OCI-LY1 (cell line): ENCODE measurements at regions not wholly inside any gene's neighbourhood (a gene's known extent, or its start where the extent isn't known, plus 50 kb on each side); places are given as distances from the start of the nearest gene placed in this dataset.

Source experiments
- H2AFZ ChIP-seq: fragments of 200-600 bp; sonication (generic), shearing (Covaris generic); 2 replicates; pipeline ENCODE4 v1.6.0; 2014; ENCODE audit warnings: antibody characterized with exemption, mild to moderate bottlenecking, low read length
- H3F3A ChIP-seq: fragments of 200-600 bp; sonication (generic), shearing (Covaris generic); 2 replicates; pipeline ENCODE4 v1.6.0; 2014; ENCODE audit warnings: mild to moderate bottlenecking, antibody characterized with exemption, low read length, moderate library complexity; ENCODE audit not compliant: insufficient read depth
- H3K27ac ChIP-seq: fragments of 200-600 bp; sonication (generic); 2 replicates; pipeline ENCODE4 v1.5.1; 2014; ENCODE audit warnings: low read length, mixed run types, mild to moderate bottlenecking, low read depth; ENCODE audit not compliant: poor library complexity, severe bottlenecking
- H3K27me3 ChIP-seq: fragments of 200-600 bp; sonication (generic); 2 replicates; pipeline ENCODE4 v1.6.0; 2014; ENCODE audit warnings: antibody characterized with exemption, mild to moderate bottlenecking, low read length, moderate library complexity; ENCODE audit not compliant: insufficient read depth
- H3K36me3 ChIP-seq: fragments of 200-600 bp; sonication (generic); 2 replicates; pipeline ENCODE4 v1.6.1; 2014; ENCODE audit warnings: mild to moderate bottlenecking, antibody characterized with exemption, low read length, moderate library complexity, mixed read lengths; ENCODE audit not compliant: insufficient read depth
- H3K4me1 ChIP-seq: fragments of 200-600 bp; sonication (generic); 2 replicates; pipeline ENCODE4 v1.5.1; 2014; ENCODE audit warnings: mild to moderate bottlenecking, low read length, moderate library complexity; ENCODE audit not compliant: insufficient read depth, severe bottlenecking
- H3K4me2 ChIP-seq: fragments of 200-600 bp; sonication (generic), shearing (Covaris generic); 2 replicates; pipeline ENCODE4 v1.6.1; 2014; ENCODE audit warnings: low read length
- H3K4me3 ChIP-seq: fragments of 200-600 bp; sonication (generic); 2 replicates; pipeline ENCODE4 v1.5.1; 2014; ENCODE audit warnings: low read length, low read depth, mild to moderate bottlenecking, mixed read lengths; ENCODE audit not compliant: poor library complexity, severe bottlenecking
- H3K79me2 ChIP-seq: fragments of 200-600 bp; shearing (Covaris generic); 2 replicates; pipeline ENCODE4 v1.6.1; 2016; ENCODE audit warnings: mixed run types, low read length, mixed read lengths; ENCODE audit not compliant: insufficient read depth
- H3K9ac ChIP-seq: fragments of 200-600 bp; sonication (generic), shearing (Covaris generic); 2 replicates; pipeline ENCODE4 v1.6.1; 2014; ENCODE audit warnings: mild to moderate bottlenecking, low read length, mixed read lengths
- H3K9me2 ChIP-seq: fragments of 200-600 bp; sonication (generic), shearing (Covaris generic); 2 replicates; pipeline ENCODE4 v1.6.1; 2014; ENCODE audit warnings: low read depth, mild to moderate bottlenecking, low read length, mixed read lengths
- H3K9me3 ChIP-seq: fragments of 200-600 bp; shearing (Covaris generic); 2 replicates; pipeline ENCODE4 v1.6.1; 2014; ENCODE audit warnings: low read length, mixed read lengths
- H4K20me1 ChIP-seq: fragments of 200-600 bp; sonication (generic), shearing (Covaris generic); 2 replicates; pipeline ENCODE4 v1.6.0; 2016; ENCODE audit warnings: mild to moderate bottlenecking, low read length; ENCODE audit not compliant: insufficient read depth
- CTCF ChIP-seq: fragments of 200-600 bp; sonication (generic), shearing (Covaris generic); IDR thresholded peaks from 2 replicates; pipeline ENCODE4 v1.5.1; 2017; ENCODE audit warnings: mild to moderate bottlenecking, antibody characterized with exemption, low read length, moderate library complexity, mixed read lengths
- EZH2 ChIP-seq: fragments of 200-600 bp; sonication (generic), shearing (Covaris generic); IDR thresholded peaks from 2 replicates; pipeline ENCODE4 v1.8.0; 2017; ENCODE audit warnings: borderline replicate concordance, mixed run types, mild to moderate bottlenecking, antibody characterized with exemption, low read length, moderate library complexity, mixed read lengths

DNA sequence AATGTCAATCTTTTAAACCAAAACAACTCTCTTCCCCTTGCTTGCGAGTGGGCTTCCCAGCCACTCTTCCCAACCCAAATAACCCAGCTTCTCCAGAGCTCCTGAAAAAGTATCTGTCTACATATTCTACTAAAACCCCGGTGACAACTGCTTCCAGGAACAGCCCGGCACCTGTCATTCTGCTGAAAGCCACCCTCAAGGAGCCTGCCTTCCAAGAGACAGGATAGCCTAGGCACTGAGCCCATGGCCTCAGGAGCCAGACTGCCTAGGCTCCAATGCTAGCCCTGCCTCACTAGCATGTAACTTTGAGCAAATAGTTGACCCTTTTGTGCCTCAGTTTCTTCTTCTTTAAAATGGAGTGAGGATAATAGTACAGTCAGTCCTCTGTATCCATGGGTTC is 459.8 kb downstream of the SOX6 start:
- H2AFZ ChIP-seq = no peak overlapping the region
- H4K20me1 ChIP-seq = no peaks in the 10 kb centered on the region
- no peaks in the 10 kb centered on the region for H3F3A ChIP-seq
- H3K27me3 ChIP-seq = no peaks in the 10 kb centered on the region
- H3K9me3 ChIP-seq = no peaks in the 10 kb centered on the region
- no peaks in the 10 kb centered on the region for H3K79me2 ChIP-seq
- H3K4me3 ChIP-seq = no peak overlapping the region
- no peak overlapping the region for H3K27ac ChIP-seq
- H3K36me3 ChIP-seq = no peaks in the 10 kb centered on the region
- no peaks in the 10 kb centered on the region for H3K4me1 ChIP-seq
- no peaks in the 10 kb centered on the region for H3K9me2 ChIP-seq
- no peak for TF ChIP-seq CTCF
- no peak overlapping the region for H3K4me2 ChIP-seq
- no peak overlapping the region for H3K9ac ChIP-seq

DNA sequence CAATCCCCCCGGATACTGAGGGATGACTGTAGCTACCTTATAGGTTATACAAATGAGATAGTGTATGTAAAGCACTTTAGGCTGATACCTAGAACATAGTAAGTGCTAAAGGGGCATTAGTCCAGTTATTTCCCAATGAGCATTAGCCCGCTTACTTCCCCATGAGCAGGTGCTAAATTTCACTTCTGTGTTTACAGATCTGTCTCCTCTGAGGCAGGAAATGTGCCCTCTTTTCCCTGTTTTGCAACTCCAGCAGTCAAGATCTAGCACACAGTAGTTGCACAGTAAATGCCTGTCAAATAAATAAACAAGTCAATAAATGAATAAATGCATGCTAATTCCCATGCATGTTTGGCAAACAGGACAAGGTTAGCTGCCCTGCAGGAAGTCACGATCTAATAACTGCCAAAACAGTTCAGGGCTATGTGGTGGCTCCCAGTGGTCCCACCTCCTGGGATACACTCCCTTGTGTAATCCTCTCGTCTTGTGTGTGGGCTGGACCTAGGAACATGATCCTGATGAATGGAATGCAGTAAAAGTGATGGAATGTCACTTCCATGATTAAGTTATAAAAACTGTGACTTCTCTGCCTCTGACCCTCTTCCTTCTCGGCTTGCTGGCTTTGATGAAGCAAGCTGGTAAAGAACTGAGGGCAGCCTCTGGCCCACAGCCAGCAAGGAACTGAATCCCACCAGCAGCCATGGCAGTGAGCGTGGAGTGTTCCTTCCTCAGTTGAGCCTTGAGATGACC is 459.0 kb downstream of the SOX6 start:
- H3K4me1 ChIP-seq = no peaks in the 10 kb centered on the region
- H3K79me2 ChIP-seq = no peaks in the 10 kb centered on the region
- no peak overlapping the region for H3K4me2 ChIP-seq
- no peak for TF ChIP-seq CTCF
- TF ChIP-seq EZH2 = no peak
- H3K9me2 ChIP-seq = no peaks in the 10 kb centered on the region
- H4K20me1 ChIP-seq = no peaks in the 10 kb centered on the region
- no peaks in the 10 kb centered on the region for H3F3A ChIP-seq
- H3K4me3 ChIP-seq = no peak overlapping the region
- H3K9ac ChIP-seq = no peak overlapping the region
- H3K27me3 ChIP-seq = no peaks in the 10 kb centered on the region
- H3K36me3 ChIP-seq = no peaks in the 10 kb centered on the region
- no peak overlapping the region for H2AFZ ChIP-seq
- H3K27ac ChIP-seq = no peak overlapping the region
- no peaks in the 10 kb centered on the region for H3K9me3 ChIP-seq

DNA sequence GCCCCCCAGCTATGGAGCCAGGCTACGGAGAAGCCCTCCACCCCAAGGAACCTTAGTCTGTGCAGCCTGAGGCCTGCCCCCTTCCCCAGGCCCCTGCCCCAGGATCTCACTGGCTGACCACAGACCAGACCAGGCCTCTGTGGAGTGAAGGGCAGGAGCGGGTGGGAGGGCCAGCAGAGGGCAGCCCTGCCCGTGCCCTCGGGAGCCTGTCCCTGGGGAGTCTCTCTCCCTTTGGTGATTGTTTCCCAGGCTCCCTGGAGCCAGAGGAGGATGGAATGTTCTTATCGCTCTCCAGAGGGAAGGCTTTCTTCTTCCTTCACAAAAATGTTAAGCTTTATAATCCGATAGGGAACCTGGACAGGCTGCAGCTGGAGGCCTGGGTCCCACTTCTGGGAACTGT is 455.3 kb downstream of the SOX6 start:
- no peaks in the 10 kb centered on the region for H4K20me1 ChIP-seq
- H3K36me3 ChIP-seq = no peaks in the 10 kb centered on the region
- no peaks in the 10 kb centered on the region for H3K79me2 ChIP-seq
- H2AFZ ChIP-seq = no peak overlapping the region
- no peaks in the 10 kb centered on the region for H3F3A ChIP-seq
- no peak overlapping the region for H3K27ac ChIP-seq
- no peaks in the 10 kb centered on the region for H3K9me2 ChIP-seq
- no peaks in the 10 kb centered on the region for H3K27me3 ChIP-seq
- no peak overlapping the region for H3K9ac ChIP-seq
- no peak overlapping the region for H3K4me3 ChIP-seq
- no peaks in the 10 kb centered on the region for H3K9me3 ChIP-seq
- no peak overlapping the region for H3K4me2 ChIP-seq
- no peaks in the 10 kb centered on the region for H3K4me1 ChIP-seq
- no peak for TF ChIP-seq CTCF
- no peak for TF ChIP-seq EZH2
